Skin of body (tissue), 2 donors: ENCODE measurements at regions not wholly inside any gene's neighbourhood (a gene's known extent, or its start where the extent isn't known, plus 50 kb on each side); places are given as distances from the start of the nearest gene placed in this dataset. TPM values are rescaled to one million over a fixed set of nuclear protein-coding genes. Genes with fewer than 3 reads are reported as not detected.

ENCODE experiments used
- DNase-seq: peaks from one replicate; lab custom pipeline; 2025; lab: John Stamatoyannopoulos, UW
- small RNA-seq: library from RNA; depleted of rRNA; stranded (forward); fragments of <200 nt; gene quantifications from one replicate; pipeline ENCODE3, GENCODE V24; 2014; ENCODE audit warnings: low replicate concordance

- DNase-seq, result no peak
Measured at GRCh38 chr13:46994492-46994891, 97.6 kb upstream of the HTR2A start.

- DNase-seq, result no peak
Measured at GRCh38 chr13:46992383-46992952, 95.6 kb upstream of the HTR2A start.

- no peak for DNase-seq
Measured at GRCh38 chr13:46983881-46984280, 87.0 kb upstream of the HTR2A start.

GRCh38 chr13:46982856-46983582, 86.2 kb upstream of the HTR2A start:
- DNase-seq, result no peak

- DNase-seq, result no peak
Measured at GRCh38 chr13:46975173-46975572, 78.3 kb upstream of the HTR2A start.

GRCh38 chr13:46968450-46968849, 71.6 kb upstream of the HTR2A start:
- DNase-seq, result no peak

GRCh38 chr13:46964789-46965527, 68.1 kb upstream of the HTR2A start:
- DNase-seq, result no peak

- no peak for DNase-seq
Measured at GRCh38 chr13:46963904-46964303, 67.1 kb upstream of the HTR2A start.

GRCh38 chr13:46962281-46962941, 65.6 kb upstream of the HTR2A start:
- no peak for DNase-seq

GRCh38 chr13:46961719-46962118, 64.9 kb upstream of the HTR2A start:
- DNase-seq, result no peak

- no peak for DNase-seq
Measured at GRCh38 chr13:46953941-46954340, 57.1 kb upstream of the HTR2A start.

- no peak for DNase-seq
Measured at GRCh38 chr13:46953331-46953730, 56.5 kb upstream of the HTR2A start.

GRCh38 chr13:46951516-46951915, 54.7 kb upstream of the HTR2A start:
- DNase-seq, result no peak

- no peak for DNase-seq
Measured at GRCh38 chr13:46949211-46949610, 52.4 kb upstream of the HTR2A start.

- no peak for DNase-seq
Measured at GRCh38 chr13:46948338-46948737, 51.5 kb upstream of the HTR2A start.

- DNase-seq, result no peak
Measured at GRCh38 chr13:46947425-46948191, 50.8 kb upstream of the HTR2A start.

Small RNA genes lying in the stretch of these regions (small RNA-seq; reads per million reads assigned to genes)
- not detected for gene GNG5P5
- gene RN7SL700P, result not detected
